GM12875 (cell line): ENCODE measurements at regions not wholly inside any gene's neighbourhood (a gene's known extent, or its start where the extent isn't known, plus 50 kb on each side); places are given as distances from the start of the nearest gene placed in this dataset.

Source experiments
- H3K4me3 ChIP-seq: one replicate; pipeline ENCODE4 v1.5.1; 2011; ENCODE audit warnings: low read depth, low read length, control low read depth
- TF ChIP-seq, protein P1 (sequence below): IDR thresholded peaks from 2 replicates; pipeline ENCODE4 v1.5.1; 2011; ENCODE audit warnings: low read depth, mild to moderate bottlenecking, control low read depth, inconsistent platforms, low read length, moderate library complexity, borderline replicate concordance; ENCODE audit not compliant: insufficient read depth

DNA sequence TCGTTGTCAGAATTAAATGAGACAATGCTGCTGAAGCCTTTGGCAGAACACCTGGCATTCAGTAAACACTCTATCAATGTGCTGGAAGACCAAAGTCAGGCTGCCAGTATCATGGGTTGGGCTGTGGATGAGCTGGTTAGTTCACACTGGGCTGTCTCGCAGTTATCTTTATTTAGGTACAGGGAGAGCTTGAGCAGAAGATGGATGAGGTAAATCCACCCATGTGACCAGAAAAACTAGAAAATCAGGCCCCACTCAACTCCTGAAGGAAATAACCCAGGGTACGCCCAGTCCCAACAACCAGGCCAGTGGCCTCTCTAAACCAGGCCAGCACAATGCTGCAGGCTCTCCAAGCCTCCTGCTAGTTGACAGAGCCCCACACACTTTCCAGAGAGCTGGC lies 330.3 kb downstream of the TNS1 start:
- no peak overlapping the region for H3K4me3 ChIP-seq
- TF ChIP-seq, protein P1, sequence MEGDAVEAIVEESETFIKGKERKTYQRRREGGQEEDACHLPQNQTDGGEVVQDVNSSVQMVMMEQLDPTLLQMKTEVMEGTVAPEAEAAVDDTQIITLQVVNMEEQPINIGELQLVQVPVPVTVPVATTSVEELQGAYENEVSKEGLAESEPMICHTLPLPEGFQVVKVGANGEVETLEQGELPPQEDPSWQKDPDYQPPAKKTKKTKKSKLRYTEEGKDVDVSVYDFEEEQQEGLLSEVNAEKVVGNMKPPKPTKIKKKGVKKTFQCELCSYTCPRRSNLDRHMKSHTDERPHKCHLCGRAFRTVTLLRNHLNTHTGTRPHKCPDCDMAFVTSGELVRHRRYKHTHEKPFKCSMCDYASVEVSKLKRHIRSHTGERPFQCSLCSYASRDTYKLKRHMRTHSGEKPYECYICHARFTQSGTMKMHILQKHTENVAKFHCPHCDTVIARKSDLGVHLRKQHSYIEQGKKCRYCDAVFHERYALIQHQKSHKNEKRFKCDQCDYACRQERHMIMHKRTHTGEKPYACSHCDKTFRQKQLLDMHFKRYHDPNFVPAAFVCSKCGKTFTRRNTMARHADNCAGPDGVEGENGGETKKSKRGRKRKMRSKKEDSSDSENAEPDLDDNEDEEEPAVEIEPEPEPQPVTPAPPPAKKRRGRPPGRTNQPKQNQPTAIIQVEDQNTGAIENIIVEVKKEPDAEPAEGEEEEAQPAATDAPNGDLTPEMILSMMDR, result no peak

DNA sequence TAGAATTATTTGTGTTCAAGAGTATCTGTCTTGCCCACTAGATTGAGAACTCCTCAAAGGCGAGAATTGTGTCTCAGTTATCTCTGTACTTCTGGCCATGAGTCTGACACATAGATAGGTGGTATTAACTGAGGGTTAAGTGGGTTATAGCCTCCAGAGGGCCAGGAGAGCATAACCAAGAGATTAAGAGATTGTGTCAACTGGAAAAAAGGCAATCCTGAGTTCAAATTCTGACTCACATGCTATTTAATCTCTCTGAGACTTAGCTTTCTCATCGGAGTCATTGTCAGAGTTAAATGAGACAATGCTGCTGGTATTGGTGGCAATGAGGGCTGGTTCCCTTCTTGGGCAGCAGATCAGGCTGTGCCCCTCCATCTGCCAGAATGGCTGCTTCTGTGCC lies 330.9 kb downstream of the TNS1 start:
- TF ChIP-seq, protein P1, result no peak
- no peak overlapping the region for H3K4me3 ChIP-seq

DNA sequence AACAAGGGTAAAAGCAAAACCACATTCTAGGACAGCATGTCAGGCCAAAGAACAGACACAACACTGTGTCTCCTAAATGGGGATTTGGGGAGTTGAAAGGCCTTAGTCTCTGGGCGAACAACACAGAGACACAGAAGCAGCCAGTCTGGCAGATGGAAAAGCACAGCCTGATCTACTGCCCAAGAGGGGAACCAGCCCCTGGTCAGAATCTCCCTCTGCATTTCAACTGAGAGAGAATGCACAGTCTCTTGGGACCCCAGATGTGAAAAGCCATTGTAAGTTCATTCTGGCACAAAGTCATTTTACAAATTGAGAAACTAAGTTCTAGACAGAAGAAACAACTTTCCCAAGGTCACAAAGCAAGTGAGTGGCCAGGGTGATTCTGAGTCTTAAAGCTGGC lies 331.7 kb downstream of the TNS1 start:
- H3K4me3 ChIP-seq, result no peak overlapping the region

DNA sequence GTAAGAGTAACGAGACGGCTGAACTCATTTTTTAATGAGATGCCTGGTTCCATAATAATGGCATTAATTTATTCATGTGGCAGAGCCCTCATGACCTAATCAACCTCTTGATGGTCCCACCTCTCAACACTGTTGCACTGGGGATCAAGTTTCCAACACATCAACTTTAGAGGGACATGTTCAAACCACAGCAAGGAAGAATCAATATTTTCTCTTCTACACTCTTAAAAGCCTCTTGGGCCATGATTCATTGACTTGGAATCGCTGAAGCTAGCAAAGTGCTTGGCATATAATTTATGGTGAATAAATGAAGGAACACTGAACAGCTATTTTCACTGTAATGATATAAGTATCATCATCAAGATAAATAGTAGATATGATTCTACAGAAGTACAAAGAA lies 333.0 kb downstream of the TNS1 start:
- H3K4me3 ChIP-seq, result no peak overlapping the region
- TF ChIP-seq, protein P1, result no peak

More for the DNA sequence above, 331.7 kb downstream of the TNS1 start:
- TF ChIP-seq, protein P1, result no peak

DNA sequence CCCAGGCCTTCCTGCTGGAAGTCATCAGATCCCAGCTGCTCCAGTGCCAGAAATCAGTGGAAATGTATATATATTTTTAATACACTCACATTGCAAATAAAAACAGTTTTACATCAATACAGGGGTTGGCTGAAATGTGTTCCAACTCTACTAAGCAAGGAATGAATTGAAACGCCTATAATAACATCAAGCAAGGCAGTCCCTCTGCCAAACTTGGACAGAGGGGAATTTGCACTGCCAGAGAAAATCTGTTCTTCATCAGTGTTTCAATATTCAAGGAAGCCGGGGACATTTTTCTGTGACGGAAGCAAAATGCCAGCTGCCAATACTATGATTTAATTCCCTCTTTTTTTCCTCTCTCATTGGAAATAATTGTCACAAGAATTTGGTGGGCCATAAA lies 335.3 kb downstream of the TNS1 start:
- no peak overlapping the region for H3K4me3 ChIP-seq
- TF ChIP-seq, protein P1, result no peak

DNA sequence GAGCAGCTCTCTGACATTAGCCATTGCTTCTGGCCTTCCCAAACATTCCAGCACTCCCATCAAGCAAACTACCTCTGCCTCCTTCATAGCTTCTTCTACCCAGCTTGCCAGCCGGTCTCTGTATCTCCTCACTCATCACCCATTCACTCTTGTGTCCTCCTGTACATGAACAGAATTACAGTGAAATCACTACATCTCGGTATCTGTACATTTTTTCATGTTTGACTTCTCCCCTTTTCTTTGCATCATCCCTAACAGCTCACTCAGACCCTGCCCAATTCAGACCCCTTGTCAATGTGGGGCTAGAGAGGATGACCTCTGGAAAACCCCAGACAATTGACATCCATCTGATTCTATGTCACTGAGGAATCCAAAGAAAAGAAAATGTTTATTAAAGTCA lies 335.8 kb downstream of the TNS1 start:
- TF ChIP-seq, protein P1, result no peak

DNA sequence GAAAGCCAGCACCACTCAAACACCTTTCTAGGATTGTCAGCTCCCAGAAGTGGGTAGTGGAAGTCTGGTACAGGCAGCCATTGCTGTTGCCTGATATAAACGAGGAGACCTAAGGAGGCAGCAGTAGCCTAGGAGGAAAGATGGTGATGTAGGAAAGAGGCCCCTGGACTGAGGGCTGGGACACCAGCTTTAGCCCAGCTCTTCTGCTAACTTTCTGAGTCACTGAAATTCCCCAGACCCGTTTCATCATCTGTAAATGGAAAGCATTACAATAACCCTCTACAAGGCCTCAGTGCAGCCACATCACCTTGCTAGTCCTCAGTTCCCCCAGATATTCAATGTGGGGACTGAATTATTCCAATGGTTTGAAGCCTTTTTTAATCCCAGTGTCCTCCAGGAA lies 336.5 kb downstream of the TNS1 start:
- H3K4me3 ChIP-seq, result no peak overlapping the region
- TF ChIP-seq, protein P1, result no peak

More for the DNA sequence above, 335.8 kb downstream of the TNS1 start:
- H3K4me3 ChIP-seq, result no peak overlapping the region
